Limb (tissue), 2 donors: ENCODE measurements at regions not wholly inside any gene's neighbourhood (a gene's known extent, or its start where the extent isn't known, plus 50 kb on each side); places are given as distances from the start of the nearest gene placed in this dataset.

Source experiments
- DNase-seq, 2 donors: peaks; one replicate each; pipeline ENCODE4 v3.0.0-alpha.2; 2016; ENCODE audit errors: extremely low spot score in 2 of 2

DNA sequence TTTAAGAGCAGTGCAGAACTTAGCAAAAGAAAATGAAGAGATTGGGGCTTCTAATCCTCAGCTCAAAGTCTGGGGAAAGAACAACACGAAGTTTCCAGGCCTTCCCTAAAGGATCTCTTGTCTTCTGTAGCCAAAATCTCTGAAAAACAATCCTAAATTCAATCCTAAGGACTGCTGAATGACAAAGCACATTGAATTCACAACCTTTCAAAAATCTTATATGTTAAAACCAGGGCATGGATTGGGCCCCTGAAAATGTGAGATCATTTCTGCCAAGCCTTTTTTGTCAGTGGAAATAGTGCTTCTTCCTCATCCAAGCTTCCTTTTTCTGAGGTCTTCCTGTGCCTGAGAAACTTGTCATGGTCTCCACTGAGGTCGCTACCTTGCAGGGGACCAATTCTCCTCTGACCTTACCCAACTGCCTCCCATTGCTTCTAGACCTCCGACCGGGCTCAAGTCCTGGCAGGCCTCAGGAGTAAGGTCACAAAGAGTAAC is 126.2 kb upstream of the ARID1B start:
- DNase-seq, result no peak

DNA sequence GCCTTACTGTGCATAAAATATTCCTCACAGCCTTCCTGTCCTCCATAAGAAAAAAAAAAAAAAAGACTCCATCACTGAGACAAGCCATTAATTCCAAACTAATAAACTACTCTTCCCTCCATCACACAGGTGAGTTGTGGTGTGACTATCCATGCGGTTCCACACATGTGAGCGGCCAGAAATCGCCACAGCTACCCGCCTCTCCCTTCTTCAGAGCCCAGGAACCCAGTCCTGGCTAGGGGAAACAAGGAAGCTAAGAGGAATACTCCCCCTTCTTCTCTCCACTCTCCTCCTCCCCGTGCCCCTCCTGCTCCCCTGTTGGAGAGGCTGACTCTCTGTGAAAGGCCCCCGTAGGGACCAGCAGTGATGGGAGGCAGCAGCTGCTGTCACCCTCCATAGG is 128.6 kb upstream of the ARID1B start:
- no peak for DNase-seq

DNA sequence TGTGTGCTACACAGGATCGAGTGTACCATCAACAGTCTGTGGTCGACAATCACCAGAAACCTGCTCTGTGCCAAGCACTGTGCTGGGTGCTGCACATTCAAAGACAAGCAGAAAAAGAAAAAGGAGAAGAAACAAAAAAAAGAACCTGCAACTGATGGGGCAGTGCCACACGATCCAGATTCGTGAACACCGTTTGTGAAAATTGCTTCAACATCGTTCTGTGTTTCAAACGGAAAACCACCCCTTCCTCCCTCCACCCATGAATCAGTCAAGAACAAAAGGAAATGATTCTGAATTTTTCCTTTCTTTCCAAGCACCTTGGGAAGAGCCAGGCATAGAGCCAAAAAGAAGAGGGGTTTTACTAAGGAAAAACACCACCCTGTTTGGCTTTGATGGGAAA is 129.2 kb upstream of the ARID1B start:
- DNase-seq, result no peak

DNA sequence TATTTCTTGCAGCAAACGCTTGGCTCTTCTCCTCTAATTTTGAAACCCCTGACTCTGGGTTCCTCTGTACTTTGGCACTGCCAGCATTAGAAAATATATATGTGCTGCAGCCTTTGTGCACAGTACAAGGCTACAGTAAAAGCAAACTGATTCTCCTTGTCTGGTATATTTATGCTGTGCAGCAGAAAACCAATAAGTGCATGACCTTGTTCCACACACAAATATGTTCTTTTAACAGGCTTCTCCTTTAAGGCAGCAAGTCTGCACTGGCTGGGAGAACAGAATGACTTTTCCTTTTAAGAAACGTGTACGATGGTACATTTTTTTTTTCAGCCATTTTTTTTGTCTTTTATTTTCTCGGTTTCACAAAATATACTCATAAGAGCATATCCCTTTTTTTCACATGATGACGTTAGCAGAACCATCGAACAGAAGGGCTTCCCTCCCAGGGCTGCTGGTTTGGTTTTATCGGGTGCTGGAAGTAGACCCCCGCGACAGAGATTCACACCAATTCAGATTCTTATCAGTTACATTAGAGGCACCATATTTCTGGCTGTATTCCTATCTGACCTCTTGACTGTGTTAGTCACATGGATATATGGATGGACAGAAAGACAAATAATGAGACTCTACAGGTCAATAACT is 129.9 kb upstream of the ARID1B start:
- no peak for DNase-seq

DNA sequence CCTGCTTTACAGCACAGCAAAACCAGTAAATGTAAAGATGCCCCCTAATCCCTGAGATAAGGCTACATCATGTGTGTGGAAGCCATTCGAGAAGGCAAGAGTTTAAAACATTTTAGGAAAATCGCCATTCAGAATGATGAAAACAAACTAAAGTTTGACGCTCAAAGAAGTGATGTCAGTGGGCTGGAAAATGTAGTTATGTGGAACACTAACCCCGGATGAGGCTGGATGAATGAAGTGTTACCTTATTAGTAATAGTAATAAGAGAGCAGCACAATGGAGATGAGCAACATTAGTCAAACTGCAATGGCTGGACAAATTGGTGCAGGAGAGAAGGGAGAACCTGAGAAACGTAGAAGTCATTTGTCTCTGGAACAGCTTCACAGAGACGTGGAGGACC is 130.7 kb upstream of the ARID1B start:
- DNase-seq, result no peak

DNA sequence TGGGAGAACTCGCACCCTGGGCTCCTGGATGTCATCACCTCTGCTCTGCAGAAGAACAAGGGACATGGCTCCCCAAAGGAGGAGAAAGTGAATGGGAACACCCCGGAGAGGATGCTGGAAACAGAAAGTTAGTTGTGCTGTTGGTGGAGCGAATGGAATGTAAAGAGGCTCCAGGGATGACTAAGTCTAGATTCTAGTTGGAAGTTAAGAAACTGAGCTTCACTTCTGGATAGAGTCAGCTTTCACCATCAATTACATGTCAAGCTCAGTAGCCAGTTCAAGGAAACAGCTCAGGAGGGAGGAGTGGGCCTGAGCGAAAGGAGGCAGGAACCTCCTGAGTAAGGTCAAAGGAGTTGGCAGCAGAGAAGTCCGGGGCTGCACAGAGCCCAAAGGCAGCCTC is 132.1 kb upstream of the ARID1B start:
- no peak for DNase-seq

DNA sequence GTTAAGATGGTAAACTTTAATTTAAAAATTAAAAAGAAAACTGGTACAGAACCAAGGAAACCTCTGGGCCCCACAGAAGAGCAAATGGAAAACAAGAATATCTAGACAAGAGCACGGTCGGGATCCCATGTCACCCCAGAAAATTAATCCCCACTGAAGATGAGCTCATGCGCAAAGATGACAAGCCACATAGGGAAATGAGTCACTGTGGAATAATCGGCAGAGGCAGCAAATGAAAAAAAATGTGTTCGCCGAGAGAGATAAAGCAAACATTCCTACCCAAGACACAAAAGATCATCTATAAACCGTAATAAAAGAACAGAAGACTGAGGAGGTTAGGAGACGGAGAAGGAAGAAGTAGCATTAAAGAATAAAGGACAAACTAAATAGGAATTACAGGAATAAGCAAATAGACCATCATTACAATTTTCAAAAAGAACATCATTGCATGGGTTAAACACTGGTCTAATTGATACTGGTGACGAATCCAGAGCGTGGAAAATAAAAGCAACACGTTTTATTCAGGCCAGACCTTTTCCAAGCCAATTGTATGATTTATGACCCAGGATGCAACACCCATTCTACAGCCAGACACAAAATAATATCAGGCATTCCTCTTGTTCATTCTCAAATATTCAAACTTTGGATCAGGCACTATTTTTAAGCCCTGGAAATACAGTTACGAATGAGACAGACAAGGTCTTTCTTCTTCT is 138.0 kb upstream of the ARID1B start:
- DNase-seq, result no peak

DNA sequence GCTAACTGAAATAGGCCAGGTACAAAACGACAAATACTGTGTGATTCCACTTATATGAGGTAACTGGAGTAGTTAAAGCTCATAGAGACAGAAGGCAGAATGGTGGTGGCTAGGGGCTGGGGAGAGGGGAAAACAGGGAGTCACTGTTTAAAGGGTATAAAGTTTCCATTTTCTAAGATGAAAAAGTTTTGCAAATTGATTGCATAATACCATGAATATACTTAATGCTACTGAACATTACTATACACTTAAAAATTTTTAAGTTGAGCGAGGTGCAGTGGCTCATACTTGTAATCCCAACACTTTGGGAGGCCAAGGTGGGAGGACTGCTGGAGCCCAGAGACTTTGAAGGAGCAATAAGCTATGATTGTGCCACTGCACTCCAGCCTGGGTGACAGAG is 138.6 kb upstream of the ARID1B start:
- DNase-seq, result no peak

DNA sequence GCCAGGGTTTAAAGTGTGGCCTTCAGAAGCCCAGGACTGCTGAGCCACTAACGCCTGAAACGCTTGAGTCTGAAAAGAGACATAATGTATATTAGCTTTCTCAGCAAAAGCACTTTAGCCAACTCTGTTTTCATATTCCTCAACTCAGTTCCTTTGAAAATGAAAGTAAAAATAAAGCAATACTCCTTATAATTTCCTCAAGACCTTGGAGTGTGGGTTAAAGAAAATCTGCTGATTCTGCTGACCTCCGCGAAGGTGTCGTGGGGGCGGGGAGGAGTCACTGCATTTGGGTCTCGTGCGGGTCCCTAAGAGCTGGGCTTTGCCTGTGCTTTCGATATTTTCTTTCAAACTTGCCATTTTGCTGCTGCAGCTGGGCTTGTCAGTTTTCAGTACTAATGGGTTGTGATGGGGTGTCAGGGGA is 142.2 kb upstream of the ARID1B start:
- no peak for DNase-seq

DNA sequence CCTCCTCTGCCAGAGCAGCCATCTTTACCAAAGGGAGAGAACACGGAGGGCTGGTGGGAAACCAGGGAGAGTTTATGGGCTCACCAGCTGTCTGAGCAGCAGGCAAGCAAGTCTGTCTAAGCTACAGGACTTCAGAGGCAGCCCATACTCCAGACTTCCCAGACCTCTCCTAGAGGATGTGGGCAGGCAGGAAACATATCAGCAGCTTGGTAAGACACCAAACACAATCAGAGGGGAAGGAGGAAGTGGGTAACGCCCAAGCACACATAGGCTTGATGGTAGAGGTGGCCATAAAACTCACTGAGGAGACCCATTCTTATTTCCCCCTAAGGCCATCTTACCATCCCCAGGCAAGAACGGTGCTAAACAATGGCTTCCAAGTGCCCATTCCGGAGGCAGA is 143.1 kb upstream of the ARID1B start:
- no peak for DNase-seq

DNA sequence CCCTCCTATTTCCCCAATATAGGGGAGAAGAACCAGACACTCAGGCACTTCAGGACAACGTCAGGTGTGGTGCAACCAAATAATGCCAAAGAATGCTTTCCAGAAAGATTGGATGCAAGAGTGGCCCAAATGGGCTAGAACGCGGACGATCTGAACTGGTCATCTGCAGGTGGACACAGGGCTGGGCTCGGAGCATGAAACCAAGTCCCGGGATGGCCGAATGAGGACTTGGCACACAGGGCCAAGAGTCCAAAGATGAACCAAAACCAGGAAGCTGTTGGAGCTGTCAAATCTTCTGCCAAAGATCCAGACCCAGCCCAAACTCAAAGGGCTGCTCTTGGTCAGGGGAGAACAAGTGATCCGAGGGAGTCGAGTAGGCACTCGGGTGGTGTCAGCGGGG is 143.9 kb upstream of the ARID1B start:
- DNase-seq, result no peak

DNA sequence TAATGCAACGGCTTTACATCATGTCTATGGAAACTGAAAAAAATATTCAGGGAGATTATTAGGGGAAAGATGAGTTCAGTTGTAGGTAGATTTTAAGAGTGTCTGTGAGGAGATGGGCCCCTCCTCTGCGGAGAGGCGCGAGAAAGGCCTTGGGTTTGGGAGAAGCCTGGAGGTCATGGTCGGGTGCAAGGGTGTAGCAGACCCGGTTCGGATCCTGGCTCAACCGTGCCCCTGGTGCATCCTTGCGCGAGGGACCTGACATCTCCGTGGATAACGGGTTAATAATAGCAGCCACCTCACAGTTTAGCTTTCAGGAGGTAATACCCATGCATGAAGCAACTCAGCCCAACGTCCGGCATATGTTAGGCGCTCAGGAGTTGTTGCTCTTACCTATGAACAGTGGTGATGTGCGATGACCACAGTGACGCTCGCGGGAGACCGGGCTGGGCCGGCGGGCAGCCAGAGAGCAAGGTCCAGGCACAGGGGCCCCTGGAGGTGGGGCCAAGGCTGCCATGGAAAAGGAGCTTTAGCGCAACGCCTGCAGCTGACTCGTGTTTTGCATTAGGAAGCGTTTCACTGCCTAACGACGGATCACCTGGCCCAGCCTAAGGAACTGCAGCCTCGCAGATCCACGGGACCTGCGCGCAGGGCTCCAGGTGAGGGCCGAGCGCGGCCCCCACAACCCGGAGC is 146.4 kb upstream of the ARID1B start:
- DNase-seq, result no peak

DNA sequence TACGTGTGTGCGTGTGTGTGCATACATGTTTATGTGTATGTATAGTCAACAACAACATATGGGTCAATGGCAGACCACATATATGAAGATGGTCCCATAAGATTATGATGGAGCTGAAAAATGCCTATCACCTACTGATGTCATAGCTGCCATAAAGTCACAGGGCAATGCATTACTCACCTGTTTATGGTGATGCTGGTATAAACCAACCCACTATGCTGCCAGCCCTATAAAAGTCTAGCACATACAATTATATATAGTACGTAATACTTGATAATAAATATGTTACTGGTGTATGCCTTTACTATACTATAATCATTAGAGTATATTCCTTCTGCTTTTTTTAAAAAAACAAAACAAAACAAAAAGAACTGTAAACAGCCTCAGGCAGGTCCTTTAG is 148.4 kb upstream of the ARID1B start:
- DNase-seq, result no peak

DNA sequence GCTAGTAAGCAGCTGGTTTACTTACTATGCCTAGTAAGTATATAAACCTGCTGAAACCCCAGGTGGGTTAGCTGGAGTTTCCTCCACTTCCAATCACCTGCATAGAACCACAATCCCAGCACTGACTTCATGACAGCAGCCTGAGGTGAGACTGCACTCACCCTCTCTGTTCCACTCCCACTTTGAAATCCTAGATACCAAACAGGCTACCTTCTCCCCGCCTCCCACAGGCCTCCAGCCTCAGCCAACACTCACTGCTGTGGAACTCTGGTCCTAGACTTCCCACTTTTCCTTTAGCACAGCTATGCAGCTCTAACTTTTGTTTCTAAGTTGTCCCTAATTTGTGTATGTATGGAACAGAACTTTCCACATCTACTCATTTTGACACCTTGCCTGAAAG is 149.7 kb upstream of the ARID1B start:
- DNase-seq, result no peak

DNA sequence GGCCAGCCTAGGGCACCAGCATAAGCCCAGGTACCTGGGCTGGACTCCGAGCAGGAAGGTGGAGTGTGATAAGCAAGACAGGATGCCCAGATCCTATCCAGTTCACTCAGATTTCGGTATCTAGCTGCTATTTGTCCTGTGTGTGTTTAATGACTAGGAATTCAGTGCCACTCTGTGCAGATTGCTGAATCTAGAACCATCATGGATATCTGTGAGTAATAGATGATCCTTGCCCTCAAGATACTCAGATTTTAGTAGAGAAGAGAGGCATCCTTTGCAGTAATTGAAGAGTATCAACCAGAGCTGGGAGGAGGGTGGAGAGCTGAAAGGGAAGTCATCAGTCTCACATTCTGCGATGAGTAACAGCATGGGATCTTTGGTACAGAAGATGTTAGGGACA is 155.0 kb upstream of the ARID1B start:
- DNase-seq, result no peak

DNA sequence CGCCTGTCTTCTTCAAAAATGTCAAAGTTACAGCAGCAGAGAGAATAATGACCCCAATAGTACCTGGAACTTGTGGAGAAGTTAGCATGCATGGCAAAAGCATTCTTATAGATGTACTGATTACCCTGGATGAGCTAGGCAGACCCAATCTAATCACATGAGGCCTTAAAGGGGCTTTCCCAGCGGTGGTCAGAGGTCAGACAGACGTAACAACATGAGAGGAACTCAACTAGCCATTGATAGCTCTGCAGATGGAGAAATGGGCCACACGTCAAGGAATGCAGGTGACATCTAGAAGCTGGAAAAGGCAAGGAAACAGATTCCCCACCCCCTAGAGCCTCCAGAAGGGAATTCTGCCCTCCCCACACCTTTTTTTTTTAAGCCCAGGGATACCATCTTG is 156.8 kb upstream of the ARID1B start:
- DNase-seq, result no peak

DNA sequence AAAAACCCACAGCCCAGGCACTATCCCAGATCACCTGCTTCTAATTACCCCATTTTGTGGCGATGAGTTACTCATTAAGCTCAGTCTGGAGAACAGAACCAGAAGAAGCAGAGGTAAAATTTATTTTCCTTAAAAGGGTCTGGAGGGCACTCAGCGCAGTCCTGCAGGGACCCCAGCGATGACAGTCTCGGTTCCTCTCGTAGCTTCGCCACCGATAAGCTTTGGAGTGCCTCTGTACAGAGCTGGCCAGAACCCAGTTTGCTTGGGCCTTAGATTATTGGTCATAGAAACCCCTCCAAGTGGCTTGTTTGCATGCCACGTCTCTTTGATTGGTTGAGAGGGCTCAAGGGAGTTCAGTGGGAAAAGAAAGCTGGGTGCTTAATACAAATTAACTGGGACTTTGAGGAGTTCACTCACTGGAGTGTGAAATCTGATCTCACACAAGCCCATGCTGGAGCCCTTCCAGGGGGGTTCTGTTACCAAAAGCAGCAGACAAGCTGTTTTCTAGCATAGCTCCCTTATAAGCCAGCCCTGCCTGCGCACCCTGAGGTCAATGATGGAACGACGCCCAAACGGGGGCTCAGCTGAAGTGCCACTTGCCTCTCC is 158.5 kb upstream of the ARID1B start:
- peak in 1 of 2 donors; percentile 69 for DNase-seq

DNA sequence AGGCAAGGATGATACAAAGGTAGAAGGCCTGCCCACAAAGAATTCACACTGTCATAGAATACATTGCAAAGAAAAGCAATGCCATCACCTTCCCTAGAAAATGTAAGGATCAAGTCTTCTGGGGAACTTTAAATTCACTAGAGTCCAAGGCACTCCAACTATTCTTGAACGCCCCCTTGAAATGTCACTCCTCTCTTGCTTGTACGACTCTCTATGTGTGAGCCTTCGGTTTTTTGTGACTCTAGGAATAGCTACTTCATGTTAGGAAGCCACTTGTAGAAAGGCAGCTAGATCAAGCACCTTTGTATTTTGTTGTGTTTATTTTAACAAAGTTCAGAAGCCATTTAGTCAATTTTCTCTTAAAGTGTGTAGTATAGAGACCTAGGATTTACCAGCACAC is 159.2 kb upstream of the ARID1B start:
- no peak for DNase-seq

DNA sequence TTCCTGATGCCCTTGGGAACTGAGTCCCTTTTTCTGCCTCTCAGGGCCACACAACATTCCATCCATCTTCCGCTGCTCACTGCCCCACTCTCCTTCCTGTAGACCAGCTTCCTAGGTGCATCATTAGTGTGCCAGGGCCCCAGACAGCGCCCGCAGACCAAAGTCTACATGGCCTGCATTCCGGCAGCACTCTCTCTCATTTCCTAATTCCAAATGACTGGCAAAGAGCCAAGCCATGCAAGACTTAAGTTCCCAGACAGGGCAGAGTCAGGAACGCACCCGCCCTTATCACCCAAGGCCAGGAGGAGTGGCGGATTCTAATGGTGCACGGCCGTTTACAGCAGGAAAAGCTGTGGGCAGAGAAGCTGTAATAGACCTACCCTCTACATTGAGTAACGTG is 159.8 kb upstream of the ARID1B start:
- no peak for DNase-seq

DNA sequence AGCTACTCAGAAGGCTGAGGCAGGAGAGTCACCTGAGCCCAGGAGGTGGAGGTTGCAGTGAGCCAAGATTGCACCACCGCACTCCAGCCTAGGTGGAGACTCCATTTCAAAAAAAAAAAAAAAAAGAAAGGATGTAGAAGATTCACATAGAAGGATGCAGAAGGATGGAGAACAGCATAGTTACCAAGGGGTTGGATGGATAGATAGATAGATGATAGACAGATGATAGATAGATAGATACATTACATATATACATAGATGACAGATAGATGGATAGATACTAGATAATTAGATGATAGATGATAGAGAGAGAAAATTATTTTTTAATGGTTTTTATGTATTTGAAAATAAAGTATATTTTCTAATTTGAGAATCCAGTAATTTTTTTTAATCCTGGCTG is 160.7 kb upstream of the ARID1B start:
- no peak for DNase-seq

DNA sequence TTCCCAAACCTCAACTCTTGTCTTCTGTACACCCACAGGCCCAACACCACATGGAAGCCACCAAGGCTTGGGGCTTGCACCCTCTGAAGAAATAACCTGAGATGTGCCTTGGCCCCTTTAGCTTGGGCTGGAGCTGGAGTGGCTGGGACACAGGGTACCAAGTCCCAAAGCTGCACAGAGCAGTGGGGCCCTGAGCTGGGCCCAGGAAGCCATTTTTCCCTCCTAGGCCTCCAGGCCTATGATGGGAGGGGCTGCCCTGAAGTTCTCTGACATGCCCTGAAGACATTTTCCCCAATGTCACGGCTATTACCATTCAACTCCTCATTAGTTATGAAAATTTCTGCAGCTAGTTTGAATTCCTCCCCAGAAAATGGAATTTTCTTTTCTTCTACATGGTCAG is 163.2 kb upstream of the ARID1B start:
- no peak for DNase-seq

DNA sequence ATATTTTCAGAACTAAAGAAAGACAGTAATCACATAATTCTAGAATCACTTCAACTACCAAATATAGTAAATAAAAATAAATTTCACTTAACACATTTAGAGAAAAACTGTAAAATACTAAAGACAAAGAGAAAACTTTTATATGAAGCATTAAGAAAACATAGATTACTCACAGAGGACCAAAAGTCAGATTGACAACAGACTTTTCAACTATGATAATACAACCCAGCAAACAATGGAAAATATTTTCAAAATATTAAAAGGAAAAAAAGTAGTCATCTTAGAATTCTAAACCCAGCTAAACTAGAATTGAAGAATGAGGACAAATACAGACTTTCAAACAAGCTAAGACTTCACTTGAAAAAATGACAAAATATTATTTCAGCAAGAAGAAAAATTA is 164.8 kb upstream of the ARID1B start:
- DNase-seq, result no peak

DNA sequence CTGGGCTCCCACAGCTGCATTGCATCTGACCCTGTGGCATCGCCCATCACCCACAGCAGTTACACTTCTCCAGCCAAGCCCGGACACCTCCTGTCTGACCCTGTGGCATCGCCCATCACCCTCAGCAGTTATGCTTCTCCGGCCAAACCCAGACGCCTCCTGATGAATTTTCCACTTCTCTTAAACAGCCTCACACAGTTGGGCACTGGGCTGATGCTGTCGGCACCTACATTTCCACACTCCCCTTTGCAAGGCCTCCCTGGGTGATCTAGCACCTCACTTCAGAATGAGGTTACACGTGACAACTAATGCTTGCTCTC is 175.2 kb upstream of the ARID1B start:
- DNase-seq, result no peak
